ENCODE measurements at regions not wholly inside any gene's neighbourhood (a gene's known extent, or its start where the extent isn't known, plus 50 kb on each side); places are given as distances from the start of the nearest gene placed in this dataset. TPM values are rescaled to one million over a fixed set of nuclear protein-coding genes. Genes with fewer than 3 reads are reported as not detected.

GRCh38 chrX:80876877-80877276, 67.2 kb upstream of the BRWD3 start:
- no peaks in the 10 kb centered on the region for H3K4me1 Mint-ChIP-seq
- no peaks in the 10 kb centered on the region for H3K4me1 ChIP-seq (ENCODE audit: control insufficient read depth in 1 of 2, insufficient read depth in 2 of 2, low read length in 2 of 2)
- H4K20me1 ChIP-seq (ENCODE audit: insufficient read depth, low read length): no peaks in the 10 kb centered on the region
- no peak overlapping the region for H3K27ac ChIP-seq (ENCODE audit: low read depth in 1 of 2, low read length in 2 of 2)
- H3K79me2 ChIP-seq (ENCODE audit: insufficient read depth, low read length): no peaks in the 10 kb centered on the region
- TF ChIP-seq CTCF (IDR thresholded peaks at IDR 0.05): peak; percentile 27
- H3K27me3 Mint-ChIP-seq (ENCODE audit: low read depth in 3 of 3): peaks cover 0 to 1% (median 0%) of the 10 kb centered on the region in 3 donors
- peak in 1 of 3 donors; percentile 1 for DNase-seq
- intact Hi-C loops (cut with micrococcal nuclease): no loop called here
- no peak overlapping the region for H3K4me3 ChIP-seq (replicated peaks in 1 of 3; ENCODE audit: low read depth in 2 of 3, low read length in 3 of 3)
- no peaks in the 10 kb centered on the region for H3K9me3 Mint-ChIP-seq
- no peaks in the 10 kb centered on the region for H3K9me3 ChIP-seq (replicated peaks in 1 of 2; ENCODE audit: control insufficient read depth in 1 of 2, insufficient read depth in 1 of 2, low read length in 2 of 2)
- H3K9ac ChIP-seq (ENCODE audit: insufficient read depth, low read length, poor library complexity, severe bottlenecking): no peak overlapping the region
- no peak overlapping the region for H3K27ac Mint-ChIP-seq
- H3K36me3 ChIP-seq (replicated peaks in 1 of 2; ENCODE audit: control insufficient read depth in 1 of 2, insufficient read depth in 2 of 2, low read length in 2 of 2): no peaks in the 10 kb centered on the region
- H3K27me3 ChIP-seq (ENCODE audit: control insufficient read depth in 2 of 2, insufficient read depth in 2 of 2, low read length in 2 of 2): no peaks in the 10 kb centered on the region
- H2AFZ ChIP-seq (ENCODE audit: insufficient read depth, low read depth, low read length, poor library complexity, severe bottlenecking): no peak overlapping the region
- H3K4me2 ChIP-seq (replicated peaks; ENCODE audit: extremely low read depth, low read length, poor library complexity, severe bottlenecking): no peak overlapping the region
- no peaks in the 10 kb centered on the region for H3K36me3 Mint-ChIP-seq
- no peak overlapping the region for H3K4me3 Mint-ChIP-seq

Small RNAs in the stretch of these regions (small RNA-seq; reads per million reads assigned to genes)
- not detected for gene RNU6-493P (ENCODE audit: insufficient read length, low read depth)
